B cell (primary cell): ENCODE measurements at regions not wholly inside any gene's neighbourhood (a gene's known extent, or its start where the extent isn't known, plus 50 kb on each side); places are given as distances from the start of the nearest gene placed in this dataset.

Source experiments
- EZH2 ChIP-seq: IDR thresholded peaks from 2 replicates; pipeline ENCODE4 v1.6.1; 2012; ENCODE audit warnings: borderline replicate concordance, low read depth, mild to moderate bottlenecking, moderate library complexity, low read length; ENCODE audit not compliant: insufficient read depth, poor library complexity, severe bottlenecking
- TF ChIP-seq, protein P1 (sequence below): fragments of 200-600 bp; IDR thresholded peaks from one replicate; pipeline ENCODE4 v1.8.0; 2022; ENCODE audit warnings: antibody characterized with exemption, mild to moderate bottlenecking

- TF ChIP-seq, protein P1, sequence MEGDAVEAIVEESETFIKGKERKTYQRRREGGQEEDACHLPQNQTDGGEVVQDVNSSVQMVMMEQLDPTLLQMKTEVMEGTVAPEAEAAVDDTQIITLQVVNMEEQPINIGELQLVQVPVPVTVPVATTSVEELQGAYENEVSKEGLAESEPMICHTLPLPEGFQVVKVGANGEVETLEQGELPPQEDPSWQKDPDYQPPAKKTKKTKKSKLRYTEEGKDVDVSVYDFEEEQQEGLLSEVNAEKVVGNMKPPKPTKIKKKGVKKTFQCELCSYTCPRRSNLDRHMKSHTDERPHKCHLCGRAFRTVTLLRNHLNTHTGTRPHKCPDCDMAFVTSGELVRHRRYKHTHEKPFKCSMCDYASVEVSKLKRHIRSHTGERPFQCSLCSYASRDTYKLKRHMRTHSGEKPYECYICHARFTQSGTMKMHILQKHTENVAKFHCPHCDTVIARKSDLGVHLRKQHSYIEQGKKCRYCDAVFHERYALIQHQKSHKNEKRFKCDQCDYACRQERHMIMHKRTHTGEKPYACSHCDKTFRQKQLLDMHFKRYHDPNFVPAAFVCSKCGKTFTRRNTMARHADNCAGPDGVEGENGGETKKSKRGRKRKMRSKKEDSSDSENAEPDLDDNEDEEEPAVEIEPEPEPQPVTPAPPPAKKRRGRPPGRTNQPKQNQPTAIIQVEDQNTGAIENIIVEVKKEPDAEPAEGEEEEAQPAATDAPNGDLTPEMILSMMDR, result no peak
- no peak for TF ChIP-seq EZH2
Measured at GRCh38 chr3:78348664-78349063, 1308.8 kb downstream of the ROBO2 start.
